ENCODE measurements at regions not wholly inside any gene's neighbourhood (a gene's known extent, or its start where the extent isn't known, plus 50 kb on each side); places are given as distances from the start of the nearest gene placed in this dataset.

GRCh38 chr11:47917599-47918369 lies 62.6 kb upstream of the PTPRJ start:
- Mint-ChIP-seq H3K27me3 (ENCODE audit: insufficient read depth) (peaks cover 5% of the 10 kb centered on the region; the same call in 1 of the 2 replicates), H3K27ac (no peak overlapping the region), H3K4me1 (ENCODE audit: low read depth) (peaks cover 39% of the 10 kb centered on the region), H3K36me3 (ENCODE audit: low read depth) (no peaks in the 10 kb centered on the region), H3K4me3 (no peak overlapping the region), H3K9me3 (no peaks in the 10 kb centered on the region)
- no peak for TF ChIP-seq CTCF (IDR thresholded peaks at IDR 0.05)
- no peak for DNase-seq

GRCh38 chr11:47916361-47916841 lies 64.0 kb upstream of the PTPRJ start:
- Mint-ChIP-seq H3K4me3 (no peak overlapping the region), H3K4me1 (ENCODE audit: low read depth) (peaks cover 38% of the 10 kb centered on the region), H3K9me3 (no peaks in the 10 kb centered on the region), H3K27ac (peak overlapping the region; percentile 49; the same call in 1 of the 2 replicates), H3K27me3 (ENCODE audit: insufficient read depth) (peaks cover 6% of the 10 kb centered on the region; the same call in 1 of the 2 replicates), H3K36me3 (ENCODE audit: low read depth) (no peaks in the 10 kb centered on the region)
- DNase-seq = no peak
- no peak for TF ChIP-seq CTCF (IDR thresholded peaks at IDR 0.05)

DNA sequence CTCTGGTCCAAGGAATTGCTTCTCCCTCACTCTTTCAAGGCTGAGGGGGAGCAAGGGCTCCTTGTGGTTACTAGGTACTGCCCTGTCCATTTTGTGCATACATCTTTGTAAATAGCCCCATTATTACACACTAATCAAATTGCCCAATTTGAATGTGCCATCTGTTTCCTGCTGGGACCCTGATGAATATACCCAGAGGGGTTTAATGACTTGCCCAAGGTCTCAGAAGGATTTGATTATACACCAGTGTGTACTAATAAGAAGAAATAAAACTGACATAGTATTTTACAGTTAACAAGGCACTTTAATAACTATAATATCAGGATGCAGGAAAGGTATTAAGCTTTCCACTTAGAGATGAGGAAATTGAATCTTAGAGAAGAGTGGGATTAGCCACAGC lies 64.6 kb upstream of the PTPRJ start:
- H3K36me3 Mint-ChIP-seq (ENCODE audit: low read depth) = no peaks in the 10 kb centered on the region
- no peak overlapping the region for H3K27ac Mint-ChIP-seq
- TF ChIP-seq CTCF (IDR thresholded peaks at IDR 0.05) = no peak
- H3K4me1 Mint-ChIP-seq (ENCODE audit: low read depth) = peaks cover 34% of the 10 kb centered on the region
- H3K27me3 Mint-ChIP-seq (ENCODE audit: insufficient read depth) = peaks cover 5% of the 10 kb centered on the region; the same call in 1 of the 2 replicates
- no peak for DNase-seq
- H3K9me3 Mint-ChIP-seq = no peaks in the 10 kb centered on the region
- no peak overlapping the region for H3K4me3 Mint-ChIP-seq

- no peak overlapping the region for H3K4me3 Mint-ChIP-seq
These were observed 65.0 kb upstream of the PTPRJ start for GRCh38 chr11:47915374-47915773.

DNA sequence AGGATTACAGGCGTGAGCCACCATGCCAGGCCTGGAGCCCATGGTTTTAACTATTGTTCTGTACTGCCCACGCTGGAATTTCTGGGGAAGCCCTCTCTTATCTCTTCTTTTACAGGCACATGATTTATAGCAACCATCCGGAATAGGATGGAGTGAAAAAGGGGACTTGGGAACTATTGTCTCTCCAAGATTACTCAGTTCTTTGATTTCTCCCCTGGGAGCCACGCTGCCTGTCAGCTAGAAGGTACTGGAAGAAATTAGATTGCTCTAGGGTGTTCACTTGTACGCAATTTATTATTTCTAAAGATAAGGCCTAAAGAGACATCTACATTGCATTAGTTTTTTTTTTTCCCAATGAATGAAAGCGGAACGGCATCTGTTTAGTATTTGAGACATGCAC lies 65.6 kb upstream of the PTPRJ start:
- H3K27me3 Mint-ChIP-seq (ENCODE audit: insufficient read depth) = peaks cover 5% of the 10 kb centered on the region; the same call in 1 of the 2 replicates
- no peaks in the 10 kb centered on the region for H3K9me3 Mint-ChIP-seq

More at GRCh38 chr11:47915374-47915773, 65.0 kb upstream of the PTPRJ start:
- peaks cover 32% of the 10 kb centered on the region for H3K4me1 Mint-ChIP-seq (ENCODE audit: low read depth)
- peaks cover 5% of the 10 kb centered on the region; the same call in 1 of the 2 replicates for H3K27me3 Mint-ChIP-seq (ENCODE audit: insufficient read depth)
- TF ChIP-seq CTCF (IDR thresholded peaks at IDR 0.05) = no peak
- H3K27ac Mint-ChIP-seq = no peak overlapping the region
- no peaks in the 10 kb centered on the region for H3K36me3 Mint-ChIP-seq (ENCODE audit: low read depth)
- H3K9me3 Mint-ChIP-seq = no peaks in the 10 kb centered on the region
- DNase-seq = no peak

More for the DNA sequence above, 65.6 kb upstream of the PTPRJ start:
- Mint-ChIP-seq H3K27ac (no peak overlapping the region), H3K4me3 (no peak overlapping the region), H3K36me3 (ENCODE audit: low read depth) (no peaks in the 10 kb centered on the region), H3K4me1 (ENCODE audit: low read depth) (peaks cover 30% of the 10 kb centered on the region)
- DNase-seq = no peak
- no peak for TF ChIP-seq CTCF (IDR thresholded peaks at IDR 0.05)
